ENCODE measurements at regions not wholly inside any gene's neighbourhood (a gene's known extent, or its start where the extent isn't known, plus 50 kb on each side); places are given as distances from the start of the nearest gene placed in this dataset.

DNA sequence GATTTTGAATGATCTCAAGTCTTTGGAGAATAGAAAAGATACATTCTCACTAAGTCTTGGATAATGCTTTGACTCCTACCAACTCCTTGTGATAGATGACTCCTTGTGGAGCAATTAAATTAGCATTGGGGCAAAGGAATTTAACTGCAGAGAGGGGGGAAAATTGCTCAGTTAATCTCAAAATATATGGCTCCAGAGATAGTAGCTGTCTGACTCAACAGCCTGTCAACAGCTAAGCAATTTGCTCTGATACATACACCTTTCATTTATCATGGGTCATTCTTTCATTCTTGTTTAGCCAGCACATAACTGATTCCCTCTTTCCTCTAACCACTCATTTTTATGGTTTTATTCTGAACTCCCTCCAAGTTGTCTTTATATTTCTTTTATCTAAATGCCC is 225.6 kb upstream of the OBI1 start:
- no peak overlapping the region for H3K4me3 ChIP-seq (ENCODE audit: low read depth, low read length)
- no peak for DNase-seq (ENCODE audit: low read depth)
- TF ChIP-seq, protein P1, sequence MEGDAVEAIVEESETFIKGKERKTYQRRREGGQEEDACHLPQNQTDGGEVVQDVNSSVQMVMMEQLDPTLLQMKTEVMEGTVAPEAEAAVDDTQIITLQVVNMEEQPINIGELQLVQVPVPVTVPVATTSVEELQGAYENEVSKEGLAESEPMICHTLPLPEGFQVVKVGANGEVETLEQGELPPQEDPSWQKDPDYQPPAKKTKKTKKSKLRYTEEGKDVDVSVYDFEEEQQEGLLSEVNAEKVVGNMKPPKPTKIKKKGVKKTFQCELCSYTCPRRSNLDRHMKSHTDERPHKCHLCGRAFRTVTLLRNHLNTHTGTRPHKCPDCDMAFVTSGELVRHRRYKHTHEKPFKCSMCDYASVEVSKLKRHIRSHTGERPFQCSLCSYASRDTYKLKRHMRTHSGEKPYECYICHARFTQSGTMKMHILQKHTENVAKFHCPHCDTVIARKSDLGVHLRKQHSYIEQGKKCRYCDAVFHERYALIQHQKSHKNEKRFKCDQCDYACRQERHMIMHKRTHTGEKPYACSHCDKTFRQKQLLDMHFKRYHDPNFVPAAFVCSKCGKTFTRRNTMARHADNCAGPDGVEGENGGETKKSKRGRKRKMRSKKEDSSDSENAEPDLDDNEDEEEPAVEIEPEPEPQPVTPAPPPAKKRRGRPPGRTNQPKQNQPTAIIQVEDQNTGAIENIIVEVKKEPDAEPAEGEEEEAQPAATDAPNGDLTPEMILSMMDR (IDR thresholded peaks at IDR 0.05; ENCODE audit: low read depth, low read length, missing control alignments): no peak

DNA sequence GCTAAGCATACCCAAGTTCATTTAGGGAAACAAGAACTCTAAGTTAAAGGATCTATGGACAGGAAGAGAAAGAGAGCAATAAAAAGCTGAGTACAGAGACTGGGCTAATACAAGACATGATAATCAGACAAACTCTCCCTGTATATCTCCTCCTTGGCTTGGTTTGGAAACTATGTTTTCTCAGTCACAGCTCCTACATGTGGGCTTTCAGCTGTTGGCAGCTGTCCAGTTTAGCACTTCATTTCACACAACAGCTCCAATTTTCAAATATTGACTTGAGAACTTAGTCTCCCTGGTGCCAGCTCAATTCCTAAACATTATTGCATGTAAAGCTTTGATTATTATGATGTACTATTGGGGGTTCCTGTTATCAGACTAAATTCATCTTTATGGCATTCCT is 222.8 kb upstream of the OBI1 start:
- TF ChIP-seq, protein P1 (IDR thresholded peaks at IDR 0.05; ENCODE audit: low read depth, low read length, missing control alignments): no peak
- DNase-seq (ENCODE audit: low read depth): no peak
- no peak overlapping the region for H3K4me3 ChIP-seq (ENCODE audit: low read depth, low read length)

DNA sequence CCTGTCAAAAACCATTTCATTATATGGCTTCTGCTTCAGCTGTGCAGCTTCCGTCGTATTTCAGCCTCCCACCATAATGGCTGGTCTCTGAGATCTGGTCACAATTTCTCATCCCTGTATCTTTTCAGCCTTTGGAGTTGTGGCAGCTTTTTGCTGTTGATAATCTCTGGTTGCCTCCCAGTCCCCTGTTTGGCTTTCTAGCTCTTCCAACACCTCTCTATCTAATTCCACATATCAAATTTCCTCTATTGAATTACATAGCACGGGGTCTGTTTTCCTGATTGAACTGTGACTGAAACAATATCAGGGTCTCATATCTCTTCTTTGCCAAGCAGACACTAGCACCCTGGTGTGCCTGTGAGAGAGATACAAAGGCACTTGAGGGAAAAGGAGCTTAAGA is 222.1 kb upstream of the OBI1 start:
- DNase-seq (ENCODE audit: low read depth): no peak
- no peak overlapping the region for H3K4me3 ChIP-seq (ENCODE audit: low read depth, low read length)
- TF ChIP-seq, protein P1 (IDR thresholded peaks at IDR 0.05; ENCODE audit: low read depth, low read length, missing control alignments): no peak

DNA sequence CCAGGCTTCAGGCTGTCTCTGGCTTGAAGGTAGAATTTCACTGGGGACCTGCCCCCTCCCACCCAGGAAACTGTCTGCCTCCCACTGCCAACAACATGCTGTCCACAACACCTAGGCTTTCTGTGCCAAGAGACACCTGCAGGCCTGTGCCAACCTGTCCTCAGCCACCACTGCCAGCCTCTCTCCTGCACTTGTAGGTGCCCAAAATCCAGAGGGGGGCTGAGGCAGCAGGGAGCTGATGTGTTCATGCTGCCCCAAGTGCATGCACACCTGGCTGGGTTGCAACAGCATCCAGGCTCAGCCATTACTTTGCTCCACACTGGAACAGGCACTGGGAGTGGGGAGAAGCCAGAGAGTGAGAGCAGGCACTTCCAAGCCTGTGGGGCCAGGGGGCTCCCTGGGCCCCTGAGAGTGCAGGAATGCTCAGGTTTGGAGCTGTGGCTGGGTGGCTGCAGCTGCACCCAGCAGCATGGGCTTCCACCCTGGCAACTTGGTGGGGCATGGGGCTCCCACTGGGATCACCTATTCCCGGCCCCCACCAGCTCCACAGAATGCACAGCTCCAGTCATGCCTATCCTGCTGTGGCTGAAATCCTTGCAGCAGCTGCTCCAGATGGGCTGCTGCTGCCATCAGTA is 218.1 kb upstream of the OBI1 start:
- no peak overlapping the region for H3K4me3 ChIP-seq (ENCODE audit: low read depth, low read length)
- DNase-seq (ENCODE audit: low read depth): no peak
- TF ChIP-seq, protein P1 (IDR thresholded peaks at IDR 0.05; ENCODE audit: low read depth, low read length, missing control alignments): no peak

DNA sequence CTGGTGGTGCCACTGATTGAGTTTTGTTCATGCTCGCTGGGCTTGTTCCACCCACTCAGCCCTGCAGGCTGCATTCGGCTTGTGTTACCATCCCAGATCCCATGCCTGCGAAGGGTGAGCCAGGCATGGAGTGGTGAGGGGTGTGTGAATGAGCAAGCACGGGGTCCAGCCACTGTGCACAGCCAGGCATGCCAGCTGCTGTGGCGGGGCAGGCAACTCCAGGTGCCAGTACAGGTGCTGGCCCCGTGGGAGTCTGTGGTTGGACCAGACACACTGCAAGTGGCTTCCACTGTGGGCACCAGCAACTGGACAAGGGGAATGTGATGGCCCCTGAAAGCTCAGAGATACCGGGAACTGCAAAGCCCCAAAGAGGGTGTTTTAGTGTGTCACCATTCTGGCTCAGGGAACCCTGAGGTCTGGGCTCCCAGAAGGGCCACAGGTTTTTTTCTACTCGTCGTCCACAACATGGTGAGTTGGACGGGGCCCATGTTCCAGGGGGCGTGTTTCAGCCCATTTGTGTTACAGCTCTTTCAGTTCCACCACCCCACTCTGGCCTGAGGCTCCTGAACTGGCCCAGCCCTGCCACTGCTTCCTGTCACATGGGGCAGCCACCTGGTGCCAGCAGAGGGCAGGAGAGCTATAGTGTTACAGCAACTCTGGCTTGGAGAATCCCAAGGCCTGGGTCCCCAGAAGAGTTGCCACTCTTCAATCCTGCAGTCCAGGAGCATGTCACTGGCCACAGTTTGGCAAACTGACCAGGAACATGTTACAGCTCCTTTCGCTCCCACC is 217.0 kb upstream of the OBI1 start:
- TF ChIP-seq, protein P1 (IDR thresholded peaks at IDR 0.05; ENCODE audit: low read depth, low read length, missing control alignments): peak; percentile 49
- no peak overlapping the region for H3K4me3 ChIP-seq (ENCODE audit: low read depth, low read length)
- peak; percentile 4 for DNase-seq (ENCODE audit: low read depth)

DNA sequence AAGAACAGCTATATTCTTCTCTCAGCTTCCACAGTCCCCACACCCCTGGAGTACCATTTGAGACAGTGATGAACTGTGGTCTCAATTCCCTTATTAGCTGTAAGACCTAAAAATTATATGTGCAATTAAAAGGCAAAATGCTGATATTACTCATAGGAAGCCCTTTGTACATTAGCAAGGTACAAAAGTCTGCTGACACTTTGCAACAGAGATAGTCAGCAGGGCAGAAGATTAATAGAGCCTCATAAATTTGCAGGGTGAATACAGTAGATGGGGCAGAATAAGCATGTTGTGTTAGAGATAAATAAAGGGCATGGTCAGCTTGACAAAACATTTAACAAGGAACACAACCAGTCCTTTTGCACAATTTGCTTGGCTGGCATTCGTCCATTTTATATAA is 210.0 kb upstream of the OBI1 start:
- no peak overlapping the region for H3K4me3 ChIP-seq (ENCODE audit: low read depth, low read length)
- no peak for DNase-seq (ENCODE audit: low read depth)
- TF ChIP-seq, protein P1 (IDR thresholded peaks at IDR 0.05; ENCODE audit: low read depth, low read length, missing control alignments): no peak
